ENCODE measurements at regions not wholly inside any gene's neighbourhood (a gene's known extent, or its start where the extent isn't known, plus 50 kb on each side); places are given as distances from the start of the nearest gene placed in this dataset.

GRCh38 chr1:194658090-194658439 is 1471.7 kb upstream of the B3GALT2 start:
- peak; percentile 42 for DNase-seq (ENCODE audit: low read depth, low spot score)
- no peaks in the 10 kb centered on the region for H3K36me3 ChIP-seq (ENCODE audit: control insufficient read depth in 1 of 2, insufficient read depth in 2 of 2, low read length in 2 of 2)
- peak; percentile 94 for ATAC-seq
- H3K4me2 ChIP-seq (ENCODE audit: low read length): peak overlapping the region; percentile 63
- H3K27me3 ChIP-seq (ENCODE audit: insufficient read depth, low read length): no peaks in the 10 kb centered on the region
- POLR2A ChIA-PET: no interaction called here
- no peaks in the 10 kb centered on the region for H3K79me2 ChIP-seq (ENCODE audit: insufficient read depth, low read length)
- H3K9me3 ChIP-seq (ENCODE audit: control insufficient read depth in 1 of 2, insufficient read depth in 1 of 2, low read depth in 1 of 2, low read length in 2 of 2): no peaks in the 10 kb centered on the region
- peak overlapping the region; percentile 94 for H2AFZ ChIP-seq (ENCODE audit: low read depth, low read length, poor library complexity, severe bottlenecking)
- no TSS peak for BruUV-seq (replicated peaks)
- RAD21 ChIA-PET (ENCODE audit: low non-redundant PET in 1 of 2, low total read pairs in 2 of 2, uncharacterized antibody in 2 of 2, unreplicated experiment in 2 of 2): no interaction called here
- H3K9me2 ChIP-seq (ENCODE audit: insufficient read depth): no peaks in the 10 kb centered on the region
- CTCF ChIA-PET: no interaction called here
- H3K9ac ChIP-seq (ENCODE audit: low read length): no peak overlapping the region
- TF ChIP-seq FOSL1 (IDR thresholded peaks at IDR 0.05; ENCODE audit: low read depth) (peak; percentile 55), ZNF274 (IDR thresholded peaks at IDR 0.05; ENCODE audit: low read depth, low read length) (no peak), CBX3 (IDR thresholded peaks at IDR 0.05; ENCODE audit: low read depth) (0 out of 2 replicates have a peak, but pooled peaks have one; percentile 31), SIN3A (IDR thresholded peaks at IDR 0.05; ENCODE audit: low read depth) (no peak), JUND (IDR thresholded peaks at IDR 0.05) (peak; percentile 52)
- H4K20me1 ChIP-seq (ENCODE audit: insufficient read depth): no peaks in the 10 kb centered on the region
- H3K4me1 ChIP-seq (ENCODE audit: control insufficient read depth in 1 of 2, insufficient read depth in 2 of 2, low read length in 2 of 2): peaks cover 0 to 8% of the 10 kb centered on the region in 2 experiments; a peak in 3 of 4 replicates
- intact Hi-C loops (cut with micrococcal nuclease): no loop called here
- H3K4me3 ChIP-seq (replicated peaks in 1 of 2; ENCODE audit: low read depth in 1 of 2, low read length in 2 of 2): no peak overlapping the region
- no peak overlapping the region for H3K27ac ChIP-seq (ENCODE audit: low read depth, low read length)

- Histone ChIP-seq H3K9me3 (ENCODE audit: control insufficient read depth in 1 of 2, insufficient read depth in 1 of 2, low read depth in 1 of 2, low read length in 2 of 2) (no peaks in the 10 kb centered on the region), H4K20me1 (ENCODE audit: insufficient read depth) (no peaks in the 10 kb centered on the region), H3K27ac (ENCODE audit: low read depth, low read length) (no peak overlapping the region), H2AFZ (ENCODE audit: low read depth, low read length, poor library complexity, severe bottlenecking) (no peak overlapping the region), H3K9me2 (ENCODE audit: insufficient read depth) (no peaks in the 10 kb centered on the region), H3K4me2 (ENCODE audit: low read length) (no peak overlapping the region), H3K27me3 (ENCODE audit: insufficient read depth, low read length) (no peaks in the 10 kb centered on the region), H3K4me3 (replicated peaks in 1 of 2; ENCODE audit: low read depth in 1 of 2, low read length in 2 of 2) (no peak overlapping the region), H3K9ac (ENCODE audit: low read length) (no peak overlapping the region), H3K36me3 (ENCODE audit: control insufficient read depth in 1 of 2, insufficient read depth in 2 of 2, low read length in 2 of 2) (no peaks in the 10 kb centered on the region), H3K79me2 (ENCODE audit: insufficient read depth, low read length) (no peaks in the 10 kb centered on the region), H3K4me1 (ENCODE audit: control insufficient read depth in 1 of 2, insufficient read depth in 2 of 2, low read length in 2 of 2) (peaks cover 0 to 8% of the 10 kb centered on the region in 2 experiments; a peak in 3 of 4 replicates)
- ATAC-seq (no peak), DNase-seq (ENCODE audit: low read depth, low spot score) (no peak)
- intact Hi-C loops (cut with micrococcal nuclease): no loop called here
- TF ChIP-seq EZH2phosphoT487 (IDR thresholded peaks at IDR 0.05; ENCODE audit: borderline replicate concordance) (no peak), ZNF274 (IDR thresholded peaks at IDR 0.05; ENCODE audit: low read depth, low read length) (no peak), ZFX (IDR thresholded peaks at IDR 0.05) (no peak), POLR2A (IDR thresholded peaks at IDR 0.05; ENCODE audit: borderline replicate concordance, extremely low read depth, insufficient read depth, insufficient read length) (no peak), ATF3 (IDR thresholded peaks at IDR 0.05) (no peak), REST (IDR thresholded peaks at IDR 0.05; ENCODE audit: low read depth) (no peak), EGR1 (IDR thresholded peaks at IDR 0.05; ENCODE audit: low read depth) (no peak), CBX3 (IDR thresholded peaks at IDR 0.05; ENCODE audit: low read depth) (no peak)
- ChIA-PET RAD21 (ENCODE audit: low non-redundant PET in 1 of 2, low total read pairs in 2 of 2, uncharacterized antibody in 2 of 2, unreplicated experiment in 2 of 2) (no interaction called here), POLR2A (no interaction called here), CTCF (no interaction called here)
- BruUV-seq (replicated peaks): no TSS peak
Observed at GRCh38 chr1:194654956-194655355, 1468.5 kb upstream of the B3GALT2 start.

Data from HCT116 (cell line).